ENCODE measurements at regions not wholly inside any gene's neighbourhood (a gene's known extent, or its start where the extent isn't known, plus 50 kb on each side); places are given as distances from the start of the nearest gene placed in this dataset.

- TF ChIP-seq, protein P1, sequence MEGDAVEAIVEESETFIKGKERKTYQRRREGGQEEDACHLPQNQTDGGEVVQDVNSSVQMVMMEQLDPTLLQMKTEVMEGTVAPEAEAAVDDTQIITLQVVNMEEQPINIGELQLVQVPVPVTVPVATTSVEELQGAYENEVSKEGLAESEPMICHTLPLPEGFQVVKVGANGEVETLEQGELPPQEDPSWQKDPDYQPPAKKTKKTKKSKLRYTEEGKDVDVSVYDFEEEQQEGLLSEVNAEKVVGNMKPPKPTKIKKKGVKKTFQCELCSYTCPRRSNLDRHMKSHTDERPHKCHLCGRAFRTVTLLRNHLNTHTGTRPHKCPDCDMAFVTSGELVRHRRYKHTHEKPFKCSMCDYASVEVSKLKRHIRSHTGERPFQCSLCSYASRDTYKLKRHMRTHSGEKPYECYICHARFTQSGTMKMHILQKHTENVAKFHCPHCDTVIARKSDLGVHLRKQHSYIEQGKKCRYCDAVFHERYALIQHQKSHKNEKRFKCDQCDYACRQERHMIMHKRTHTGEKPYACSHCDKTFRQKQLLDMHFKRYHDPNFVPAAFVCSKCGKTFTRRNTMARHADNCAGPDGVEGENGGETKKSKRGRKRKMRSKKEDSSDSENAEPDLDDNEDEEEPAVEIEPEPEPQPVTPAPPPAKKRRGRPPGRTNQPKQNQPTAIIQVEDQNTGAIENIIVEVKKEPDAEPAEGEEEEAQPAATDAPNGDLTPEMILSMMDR (tag by site-specific recombination; IDR thresholded peaks at IDR 0.05), result no peak
- no peak for TF ChIP-seq ZNF138 (tag by site-specific recombination; IDR thresholded peaks at IDR 0.05; ENCODE audit: borderline replicate concordance)
- no peak for TF ChIP-seq ZNF626 (tag by site-specific recombination; IDR thresholded peaks at IDR 0.05)
- TF ChIP-seq ZNF274 (IDR thresholded peaks at IDR 0.05; ENCODE audit: low read length), result no peak
- TF ChIP-seq ZNF274 (tag by site-specific recombination; IDR thresholded peaks at IDR 0.05; ENCODE audit: borderline replicate concordance), result no peak
- no peak for TF ChIP-seq REST (tag by site-specific recombination; IDR thresholded peaks at IDR 0.05)
- no peak for TF ChIP-seq ZNF768 (tag by site-specific recombination; IDR thresholded peaks at IDR 0.05)
- TF ChIP-seq ZNF280D (tag by site-specific recombination; IDR thresholded peaks at IDR 0.05), result no peak
These were observed 54.2 kb upstream of the TCF4 start for GRCh38 chr18:55642191-55642590.
